Left lung (tissue), 4 donors: ENCODE measurements at regions not wholly inside any gene's neighbourhood (a gene's known extent, or its start where the extent isn't known, plus 50 kb on each side); places are given as distances from the start of the nearest gene placed in this dataset.

Experiments used
- ATAC-seq: fragments of 200-7000 bp; cut with Tn5 transposase; one replicate; pipeline ENCODE4 v1.9.1; 2020; ENCODE audit warnings: moderate library complexity
- DNase-seq, 4 donors: peaks; one replicate each; pipeline ENCODE4 v3.0.0-alpha.2; 2013 to 2020
- H3K27ac ChIP-seq, 2 donors: fragments of 200-600 bp; sonication (generic) in 1 of 2; one replicate each; pipeline versions ENCODE4 v1.5.0 to v1.8.0; 2020 to 2021
- H3K27me3 ChIP-seq, 2 donors: fragments of 200-600 bp; sonication (generic) in 1 of 2; one replicate each; pipeline versions ENCODE4 v1.5.0 to v1.8.0; 2020 to 2021
- H3K36me3 ChIP-seq, 2 donors: fragments of 200-600 bp; sonication (generic) in 1 of 2; one replicate each; pipeline versions ENCODE4 v1.5.0 to v1.8.0; 2020 to 2021
- H3K4me1 ChIP-seq, 2 donors: fragments of 200-600 bp; one replicate each; pipeline ENCODE4 v1.8.0; 2021
- H3K4me3 ChIP-seq, 2 donors: fragments of 200-600 bp; sonication (generic) in 1 of 2; one replicate each; pipeline versions ENCODE4 v1.5.0 to v1.8.0; 2020 to 2021; ENCODE audit warnings: mild to moderate bottlenecking in 1 of 2
- H3K9me3 ChIP-seq, 2 donors: fragments of 200-600 bp; sonication (generic) in 1 of 2; one replicate each; pipeline versions ENCODE4 v1.5.0 to v1.8.0; 2020 to 2021
- intact Hi-C, 2 donors: fragments of 100-400 bp; cut with DNase I; formaldehyde crosslinking; loops; one replicate each; pipeline versions ENCODE4 v1.11.2 to v1.14.2; 2022
- TF ChIP-seq, protein P1 (sequence below), 2 donors: fragments of 200-600 bp; sonication (generic) in 1 of 2; IDR thresholded peaks; one replicate each; pipeline versions ENCODE4 v1.5.0 to v1.8.0; 2021; ENCODE audit warnings: antibody characterized with exemption in 2 of 2
- donor health status: DM: no; HTN: yes; CAD: no.
- donor health status: DM: no; HTN: no; CAD: no.

DNA sequence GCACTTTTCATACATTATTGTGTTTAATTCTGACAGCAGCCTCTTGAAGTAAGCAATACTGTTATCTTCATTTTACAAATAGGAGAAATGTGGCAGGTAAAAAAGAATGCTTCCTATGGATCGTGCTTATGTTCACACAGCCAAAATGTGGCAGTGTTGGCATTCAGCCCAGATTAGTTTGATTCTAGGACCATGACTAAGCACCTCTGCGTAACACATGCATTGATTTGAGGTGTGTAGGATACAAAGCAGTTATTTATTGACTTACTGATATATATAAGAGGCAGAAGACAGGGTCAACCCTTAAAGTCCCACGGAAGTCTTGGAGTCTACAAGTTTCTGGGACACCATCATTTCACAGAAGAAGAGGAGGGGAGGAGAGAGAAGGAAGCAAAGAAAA lies 1144.4 kb upstream of the GOT2 start:
- no peaks in the 10 kb centered on the region for H3K36me3 ChIP-seq
- no peaks in the 10 kb centered on the region for H3K4me1 ChIP-seq
- ATAC-seq (no peak), DNase-seq (peak in 1 of 4 donors; percentile 5)
- H3K4me3 ChIP-seq = no peak overlapping the region
- H3K27me3 ChIP-seq = no peaks in the 10 kb centered on the region
- TF ChIP-seq, protein P1, sequence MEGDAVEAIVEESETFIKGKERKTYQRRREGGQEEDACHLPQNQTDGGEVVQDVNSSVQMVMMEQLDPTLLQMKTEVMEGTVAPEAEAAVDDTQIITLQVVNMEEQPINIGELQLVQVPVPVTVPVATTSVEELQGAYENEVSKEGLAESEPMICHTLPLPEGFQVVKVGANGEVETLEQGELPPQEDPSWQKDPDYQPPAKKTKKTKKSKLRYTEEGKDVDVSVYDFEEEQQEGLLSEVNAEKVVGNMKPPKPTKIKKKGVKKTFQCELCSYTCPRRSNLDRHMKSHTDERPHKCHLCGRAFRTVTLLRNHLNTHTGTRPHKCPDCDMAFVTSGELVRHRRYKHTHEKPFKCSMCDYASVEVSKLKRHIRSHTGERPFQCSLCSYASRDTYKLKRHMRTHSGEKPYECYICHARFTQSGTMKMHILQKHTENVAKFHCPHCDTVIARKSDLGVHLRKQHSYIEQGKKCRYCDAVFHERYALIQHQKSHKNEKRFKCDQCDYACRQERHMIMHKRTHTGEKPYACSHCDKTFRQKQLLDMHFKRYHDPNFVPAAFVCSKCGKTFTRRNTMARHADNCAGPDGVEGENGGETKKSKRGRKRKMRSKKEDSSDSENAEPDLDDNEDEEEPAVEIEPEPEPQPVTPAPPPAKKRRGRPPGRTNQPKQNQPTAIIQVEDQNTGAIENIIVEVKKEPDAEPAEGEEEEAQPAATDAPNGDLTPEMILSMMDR (IDR thresholded peaks at IDR 0.05) = no peak
- intact Hi-C loops = no loop called here
- no peaks in the 10 kb centered on the region for H3K9me3 ChIP-seq
- no peak overlapping the region for H3K27ac ChIP-seq

DNA sequence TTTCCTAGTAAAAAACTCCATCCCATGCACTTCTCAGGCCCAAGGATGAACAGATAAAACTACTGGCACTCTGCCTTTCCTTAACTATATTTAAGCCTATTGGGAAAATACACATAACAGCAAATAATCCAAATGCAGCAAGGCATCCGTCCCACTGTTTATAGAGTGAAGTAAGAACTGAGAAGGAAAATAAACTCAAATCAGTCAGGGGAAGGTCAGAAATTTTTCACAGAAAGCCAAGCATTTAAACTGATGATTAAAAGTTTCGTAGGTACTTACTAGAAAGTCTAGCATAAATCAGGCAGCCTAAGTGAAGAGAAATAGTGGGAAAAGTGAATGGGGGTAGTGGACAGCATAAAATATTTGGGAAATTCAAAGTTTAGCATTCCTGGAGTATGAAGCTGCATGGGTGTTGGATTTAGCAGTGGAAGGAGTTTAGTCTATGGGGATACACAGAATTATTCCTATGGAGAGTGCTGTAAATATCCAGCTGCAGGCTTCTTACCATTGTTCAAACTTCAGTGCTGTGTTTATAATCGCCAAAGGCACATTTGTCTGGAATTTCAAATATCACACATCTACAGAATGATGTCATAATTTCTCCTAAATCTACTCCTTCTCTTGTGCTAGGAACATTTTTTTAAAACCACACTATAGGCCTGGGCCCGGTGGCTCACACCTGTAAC lies 1131.0 kb upstream of the GOT2 start:
- Histone ChIP-seq H3K36me3 (no peaks in the 10 kb centered on the region), H3K27me3 (no peaks in the 10 kb centered on the region), H3K4me1 (no peaks in the 10 kb centered on the region), H3K27ac (no peak overlapping the region), H3K9me3 (peaks cover 0 to 2% of the 10 kb centered on the region in 2 donors), H3K4me3 (no peak overlapping the region)
- DNase-seq (no peak), ATAC-seq (no peak)
- intact Hi-C loops = no loop called here
- TF ChIP-seq, protein P1 (IDR thresholded peaks at IDR 0.05) = no peak

DNA sequence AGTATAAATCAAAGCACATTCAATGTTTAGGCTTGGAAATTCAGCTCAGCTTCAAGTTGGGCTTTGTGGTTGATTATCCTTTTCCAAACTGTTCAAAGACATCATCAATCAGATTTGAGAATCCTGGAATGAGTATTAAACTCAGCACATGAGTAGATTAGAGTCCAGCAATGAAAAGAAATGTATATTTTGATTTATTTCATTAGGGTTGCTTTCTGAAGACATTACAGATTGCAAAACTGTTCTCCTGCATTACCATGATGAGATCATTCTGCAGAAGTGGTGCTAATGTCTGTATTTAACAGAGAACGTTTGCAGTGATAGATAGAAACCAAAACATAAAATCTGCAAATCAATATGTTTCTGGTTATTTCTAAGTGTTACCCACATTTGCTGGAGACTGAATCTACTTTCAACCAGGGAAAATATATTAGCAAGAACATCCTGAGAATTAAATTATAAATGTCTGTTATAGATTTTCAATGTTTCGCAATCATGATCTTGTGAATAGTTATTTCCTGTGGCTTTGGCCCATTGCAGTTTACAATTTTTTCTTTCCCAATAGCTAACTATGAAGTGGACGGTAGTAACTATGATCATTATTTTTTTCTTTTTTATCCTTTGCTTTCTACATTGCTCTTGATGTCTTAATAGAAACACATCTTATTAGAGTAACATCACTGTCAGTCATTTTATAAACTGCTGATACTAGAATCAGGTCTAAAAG lies 1125.7 kb upstream of the GOT2 start:
- TF ChIP-seq, protein P1 (IDR thresholded peaks at IDR 0.05) = no peak
- intact Hi-C loops = no loop called here
- Histone ChIP-seq H3K4me3 (no peak overlapping the region), H3K27ac (no peak overlapping the region), H3K36me3 (no peaks in the 10 kb centered on the region), H3K27me3 (no peaks in the 10 kb centered on the region), H3K4me1 (no peaks in the 10 kb centered on the region), H3K9me3 (peaks cover 0 to 2% of the 10 kb centered on the region in 2 donors)
- no peak for DNase-seq
- no peak for ATAC-seq

DNA sequence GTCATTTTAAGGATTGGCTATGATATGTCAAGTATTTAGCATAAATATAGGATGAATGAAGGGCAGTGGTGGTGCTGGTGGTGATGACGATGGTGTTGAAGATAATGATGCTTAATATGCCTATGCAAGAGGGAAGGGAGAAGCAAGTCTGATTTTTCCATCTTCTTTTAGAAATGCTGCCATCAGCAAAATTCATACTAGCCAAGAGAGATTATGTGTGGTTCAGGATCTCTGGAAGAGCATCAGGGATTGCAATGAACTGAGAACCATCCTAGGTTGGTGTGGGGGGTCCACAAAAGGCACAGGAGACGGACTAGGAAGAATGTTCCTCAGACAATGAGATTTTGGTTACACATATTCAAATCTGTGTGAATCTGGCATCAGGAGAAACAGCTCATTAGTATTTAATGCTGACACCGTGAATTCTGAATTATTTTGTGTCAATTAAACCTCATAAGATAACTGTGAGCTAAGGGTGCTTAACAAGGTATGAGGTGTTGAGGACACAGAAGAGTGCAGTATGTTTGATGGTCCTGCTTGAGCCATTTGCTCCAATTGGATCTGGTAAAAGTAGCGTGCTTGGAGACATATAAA lies 1120.8 kb upstream of the GOT2 start:
- ATAC-seq = no peak

DNA sequence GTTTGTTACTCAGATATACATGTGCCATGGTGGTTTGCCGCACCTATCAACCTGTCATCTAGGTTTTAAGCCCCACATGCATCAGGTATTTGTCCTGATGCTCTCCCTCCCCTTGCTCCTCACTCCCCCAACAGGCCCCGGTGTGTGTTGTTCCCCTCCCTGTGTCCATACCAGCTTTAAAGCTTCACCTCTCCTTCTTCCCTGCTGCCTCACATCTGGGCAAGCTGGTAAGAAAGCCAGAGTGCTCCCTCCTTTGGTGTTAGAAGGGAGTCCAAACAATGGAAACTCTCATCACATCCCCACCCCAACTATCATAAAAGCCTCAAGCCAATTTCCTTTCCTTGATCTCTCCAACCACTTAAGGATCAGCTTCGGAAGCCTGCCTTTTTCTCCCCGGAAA lies 1115.6 kb upstream of the GOT2 start:
- DNase-seq = no peak
- Histone ChIP-seq H3K36me3 (no peaks in the 10 kb centered on the region), H3K27me3 (no peaks in the 10 kb centered on the region), H3K4me1 (no peaks in the 10 kb centered on the region), H3K27ac (no peak overlapping the region), H3K4me3 (no peak overlapping the region), H3K9me3 (no peaks in the 10 kb centered on the region)
- no peak for ATAC-seq
- intact Hi-C loops = no loop called here
- TF ChIP-seq, protein P1 (IDR thresholded peaks at IDR 0.05) = no peak

More for the DNA sequence above, 1120.8 kb upstream of the GOT2 start:
- no peak for DNase-seq
- H3K4me3 ChIP-seq = no peak overlapping the region
- H3K9me3 ChIP-seq = no peaks in the 10 kb centered on the region
- intact Hi-C loops = no loop called here
- H3K27ac ChIP-seq = no peak overlapping the region
- no peaks in the 10 kb centered on the region for H3K4me1 ChIP-seq
- no peaks in the 10 kb centered on the region for H3K27me3 ChIP-seq
- H3K36me3 ChIP-seq = no peaks in the 10 kb centered on the region
- TF ChIP-seq, protein P1 (IDR thresholded peaks at IDR 0.05) = no peak
